Neural progenitor cell (in vitro differentiated cells): ENCODE measurements at regions not wholly inside any gene's neighbourhood (a gene's known extent, or its start where the extent isn't known, plus 50 kb on each side); places are given as distances from the start of the nearest gene placed in this dataset.

Experiments
- EZH2 ChIP-seq: fragments of 200-600 bp; sonication (generic); IDR thresholded peaks from 2 replicates; pipeline ENCODE4 v1.6.1; 2017; ENCODE audit warnings: antibody characterized with exemption, mild to moderate bottlenecking, moderate library complexity
- TF ChIP-seq, protein P1 (sequence below): fragments of 200-600 bp; sonication (generic); IDR thresholded peaks from 2 replicates; pipeline ENCODE4 v1.5.1; 2017; ENCODE audit warnings: antibody characterized with exemption, mild to moderate bottlenecking

DNA sequence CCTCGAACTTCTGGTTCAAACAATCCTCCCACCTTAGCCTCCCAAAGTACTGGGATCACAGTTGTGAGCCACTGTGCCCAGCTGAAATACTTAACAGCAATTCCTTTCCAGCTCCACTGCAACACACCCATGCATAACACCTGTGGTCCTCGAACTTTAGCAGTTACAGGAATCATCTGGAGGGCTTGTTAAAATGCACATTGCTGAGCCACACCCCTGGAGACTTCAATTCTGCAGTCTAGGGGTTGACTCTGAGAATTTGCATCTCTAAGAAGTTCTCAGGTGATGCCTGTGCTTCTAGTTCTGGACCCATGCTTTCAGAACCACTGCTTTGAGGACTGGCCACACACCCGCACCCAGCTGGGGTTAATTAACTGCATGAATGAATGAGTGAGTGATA lies 53.1 kb upstream of the UBL3 start:
- TF ChIP-seq, protein P1, sequence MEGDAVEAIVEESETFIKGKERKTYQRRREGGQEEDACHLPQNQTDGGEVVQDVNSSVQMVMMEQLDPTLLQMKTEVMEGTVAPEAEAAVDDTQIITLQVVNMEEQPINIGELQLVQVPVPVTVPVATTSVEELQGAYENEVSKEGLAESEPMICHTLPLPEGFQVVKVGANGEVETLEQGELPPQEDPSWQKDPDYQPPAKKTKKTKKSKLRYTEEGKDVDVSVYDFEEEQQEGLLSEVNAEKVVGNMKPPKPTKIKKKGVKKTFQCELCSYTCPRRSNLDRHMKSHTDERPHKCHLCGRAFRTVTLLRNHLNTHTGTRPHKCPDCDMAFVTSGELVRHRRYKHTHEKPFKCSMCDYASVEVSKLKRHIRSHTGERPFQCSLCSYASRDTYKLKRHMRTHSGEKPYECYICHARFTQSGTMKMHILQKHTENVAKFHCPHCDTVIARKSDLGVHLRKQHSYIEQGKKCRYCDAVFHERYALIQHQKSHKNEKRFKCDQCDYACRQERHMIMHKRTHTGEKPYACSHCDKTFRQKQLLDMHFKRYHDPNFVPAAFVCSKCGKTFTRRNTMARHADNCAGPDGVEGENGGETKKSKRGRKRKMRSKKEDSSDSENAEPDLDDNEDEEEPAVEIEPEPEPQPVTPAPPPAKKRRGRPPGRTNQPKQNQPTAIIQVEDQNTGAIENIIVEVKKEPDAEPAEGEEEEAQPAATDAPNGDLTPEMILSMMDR = no peak
- TF ChIP-seq EZH2 = no peak
